HEK293 (cell line): ENCODE measurements at regions not wholly inside any gene's neighbourhood (a gene's known extent, or its start where the extent isn't known, plus 50 kb on each side); places are given as distances from the start of the nearest gene placed in this dataset.

ENCODE experiments used
- KLF7 ChIP-seq: fragments of 450-650 bp; formaldehyde crosslinking; IDR thresholded peaks from 2 replicates; pipeline ENCODE4 v1.5.1; 2016; ENCODE audit warnings: missing biosample characterization, missing genetic modification characterization, borderline replicate concordance
- ZNF707 ChIP-seq: fragments of 450-650 bp; formaldehyde crosslinking; IDR thresholded peaks from 2 replicates; pipeline ENCODE4 v1.5.1; 2016; ENCODE audit warnings: missing biosample characterization, missing genetic modification characterization
- TF ChIP-seq, protein P1 (sequence below): fragments of 450-650 bp; formaldehyde crosslinking; IDR thresholded peaks from 2 replicates; pipeline ENCODE4 v1.5.1; 2016; ENCODE audit warnings: missing biosample characterization, missing genetic modification characterization
- TF ChIP-seq, protein P2 (sequence below): IDR thresholded peaks from 2 replicates; pipeline ENCODE4 v1.6.1; 2011; ENCODE audit warnings: mild to moderate bottlenecking, low read depth, low read length, borderline replicate concordance
- TF ChIP-seq, protein P3 (sequence below): fragments of 450-650 bp; formaldehyde crosslinking; IDR thresholded peaks from 2 replicates; pipeline ENCODE4 v1.5.1; 2016; ENCODE audit warnings: missing biosample characterization, missing genetic modification characterization

DNA sequence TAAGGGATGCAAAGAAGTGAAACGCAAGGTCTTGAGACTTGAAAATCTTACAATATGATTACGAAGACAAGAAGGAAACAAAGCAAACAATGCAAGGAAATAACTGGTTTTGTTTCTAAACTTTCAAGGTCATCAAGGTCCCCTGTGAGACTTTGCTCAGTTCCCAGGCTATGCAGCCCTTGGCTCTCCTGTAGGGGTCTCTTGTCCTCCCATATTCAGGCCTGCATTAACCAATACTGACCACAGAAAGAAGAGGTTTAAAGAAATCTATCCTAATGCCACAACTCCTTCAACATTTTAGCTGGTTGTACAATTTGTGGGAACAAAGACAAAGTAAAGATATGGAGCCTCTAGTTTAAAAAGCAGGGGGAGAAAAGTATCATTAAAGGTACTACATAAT, 209.2 kb downstream of the LHFPL1 start:
- TF ChIP-seq ZNF707 (tag by site-specific recombination) (no peak), KLF7 (no peak)
- TF ChIP-seq, protein P1, sequence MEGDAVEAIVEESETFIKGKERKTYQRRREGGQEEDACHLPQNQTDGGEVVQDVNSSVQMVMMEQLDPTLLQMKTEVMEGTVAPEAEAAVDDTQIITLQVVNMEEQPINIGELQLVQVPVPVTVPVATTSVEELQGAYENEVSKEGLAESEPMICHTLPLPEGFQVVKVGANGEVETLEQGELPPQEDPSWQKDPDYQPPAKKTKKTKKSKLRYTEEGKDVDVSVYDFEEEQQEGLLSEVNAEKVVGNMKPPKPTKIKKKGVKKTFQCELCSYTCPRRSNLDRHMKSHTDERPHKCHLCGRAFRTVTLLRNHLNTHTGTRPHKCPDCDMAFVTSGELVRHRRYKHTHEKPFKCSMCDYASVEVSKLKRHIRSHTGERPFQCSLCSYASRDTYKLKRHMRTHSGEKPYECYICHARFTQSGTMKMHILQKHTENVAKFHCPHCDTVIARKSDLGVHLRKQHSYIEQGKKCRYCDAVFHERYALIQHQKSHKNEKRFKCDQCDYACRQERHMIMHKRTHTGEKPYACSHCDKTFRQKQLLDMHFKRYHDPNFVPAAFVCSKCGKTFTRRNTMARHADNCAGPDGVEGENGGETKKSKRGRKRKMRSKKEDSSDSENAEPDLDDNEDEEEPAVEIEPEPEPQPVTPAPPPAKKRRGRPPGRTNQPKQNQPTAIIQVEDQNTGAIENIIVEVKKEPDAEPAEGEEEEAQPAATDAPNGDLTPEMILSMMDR (tag by site-specific recombination) = no peak
- TF ChIP-seq, protein P2, sequence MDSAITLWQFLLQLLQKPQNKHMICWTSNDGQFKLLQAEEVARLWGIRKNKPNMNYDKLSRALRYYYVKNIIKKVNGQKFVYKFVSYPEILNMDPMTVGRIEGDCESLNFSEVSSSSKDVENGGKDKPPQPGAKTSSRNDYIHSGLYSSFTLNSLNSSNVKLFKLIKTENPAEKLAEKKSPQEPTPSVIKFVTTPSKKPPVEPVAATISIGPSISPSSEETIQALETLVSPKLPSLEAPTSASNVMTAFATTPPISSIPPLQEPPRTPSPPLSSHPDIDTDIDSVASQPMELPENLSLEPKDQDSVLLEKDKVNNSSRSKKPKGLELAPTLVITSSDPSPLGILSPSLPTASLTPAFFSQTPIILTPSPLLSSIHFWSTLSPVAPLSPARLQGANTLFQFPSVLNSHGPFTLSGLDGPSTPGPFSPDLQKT = no peak
- TF ChIP-seq, protein P3, sequence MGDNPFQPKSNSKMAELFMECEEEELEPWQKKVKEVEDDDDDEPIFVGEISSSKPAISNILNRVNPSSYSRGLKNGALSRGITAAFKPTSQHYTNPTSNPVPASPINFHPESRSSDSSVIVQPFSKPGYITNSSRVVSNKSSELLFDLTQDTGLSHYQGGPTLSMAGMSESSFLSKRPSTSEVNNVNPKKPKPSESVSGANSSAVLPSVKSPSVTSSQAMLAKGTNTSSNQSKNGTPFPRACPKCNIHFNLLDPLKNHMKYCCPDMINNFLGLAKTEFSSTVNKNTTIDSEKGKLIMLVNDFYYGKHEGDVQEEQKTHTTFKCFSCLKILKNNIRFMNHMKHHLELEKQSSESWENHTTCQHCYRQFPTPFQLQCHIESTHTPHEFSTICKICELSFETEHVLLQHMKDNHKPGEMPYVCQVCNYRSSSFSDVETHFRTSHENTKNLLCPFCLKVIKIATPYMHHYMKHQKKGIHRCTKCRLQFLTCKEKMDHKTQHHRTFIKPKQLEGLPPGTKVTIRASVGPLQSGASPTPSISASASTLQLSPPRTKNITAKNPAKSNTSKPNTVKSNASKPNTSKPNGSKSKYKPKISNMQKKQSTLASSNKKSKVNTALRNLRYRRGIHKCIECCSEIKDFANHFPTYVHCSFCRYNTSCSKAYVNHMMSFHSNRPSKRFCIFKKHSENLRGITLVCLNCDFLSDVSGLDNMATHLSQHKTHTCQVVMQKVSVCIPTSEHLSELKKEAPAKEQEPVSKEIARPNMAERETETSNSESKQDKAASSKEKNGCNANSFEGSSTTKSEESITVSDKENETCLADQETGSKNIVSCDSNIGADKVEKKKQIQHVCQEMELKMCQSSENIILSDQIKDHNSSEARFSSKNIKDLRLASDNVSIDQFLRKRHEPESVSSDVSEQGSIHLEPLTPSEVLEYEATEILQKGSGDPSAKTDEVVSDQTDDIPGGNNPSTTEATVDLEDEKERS (tag by site-specific recombination) = no peak
